HEK293 (cell line): ENCODE measurements at regions not wholly inside any gene's neighbourhood (a gene's known extent, or its start where the extent isn't known, plus 50 kb on each side); places are given as distances from the start of the nearest gene placed in this dataset.

Experiments used
- CTCF ChIA-PET: fragments of 350-600 bp; formaldehyde crosslinking; extraction: SDS; loops from one replicate; lab custom pipeline; 2021; ENCODE audit warnings: antibody characterized with exemption; lab: Yijun Ruan, JAX
- POLR2A ChIA-PET: fragments of 300-600 bp; formaldehyde crosslinking; extraction: SDS; loops from one replicate; lab custom pipeline; 2020; ENCODE audit warnings: antibody characterized with exemption, inconsistent platforms; lab: Yijun Ruan, JAX
- H3K27ac ChIP-seq: fragments of 200-500 bp; sonication (Bioruptor generic); 2 replicates; pipeline ENCODE4 v1.5.1; 2014; ENCODE audit warnings: low read depth, low read length, control low read depth, inconsistent platforms; ENCODE audit errors: extremely low read depth
- H3K36me3 ChIP-seq, 2 experiments: fragments of 200-500 bp in 1 of 2; sonication (Bioruptor generic) in 1 of 2; 1 replicate in 1 of 2; 2 replicates in 1 of 2; pipeline ENCODE4 v1.5.1; 2014 to 2017; ENCODE audit warnings: inconsistent platforms in 2 of 2, low read length in 2 of 2; ENCODE audit not compliant: control insufficient read depth in 2 of 2, insufficient read depth in 1 of 2
- H3K4me1 ChIP-seq: fragments of 200-500 bp; sonication (Bioruptor generic); 2 replicates; pipeline ENCODE4 v1.5.1; 2014; ENCODE audit warnings: mild to moderate bottlenecking, low read length, inconsistent platforms; ENCODE audit not compliant: control insufficient read depth, insufficient read depth
- H3K4me3 ChIP-seq: 2 replicates; pipeline ENCODE4 v1.5.1; 2011; ENCODE audit warnings: low read depth, mild to moderate bottlenecking, control low read depth, low read length, moderate library complexity
- H3K9me3 ChIP-seq: fragments of 200-500 bp; sonication (Bioruptor generic); 2 replicates; pipeline ENCODE4 v1.5.1; 2014; ENCODE audit warnings: low read depth, low read length, inconsistent platforms; ENCODE audit not compliant: control insufficient read depth, insufficient read depth
- BCL11A ChIP-seq: fragments of 450-650 bp; formaldehyde crosslinking; IDR thresholded peaks from 2 replicates; pipeline ENCODE4 v1.5.1; 2016; ENCODE audit warnings: low read depth, missing biosample characterization, missing genetic modification characterization
- EGR2 ChIP-seq: fragments of 450-650 bp; formaldehyde crosslinking; IDR thresholded peaks from 2 replicates; pipeline ENCODE4 v1.5.1; 2016; ENCODE audit warnings: low read depth, missing biosample characterization, missing genetic modification characterization
- SP2 ChIP-seq: fragments of 450-650 bp; formaldehyde crosslinking; IDR thresholded peaks from 2 replicates; pipeline ENCODE4 v1.5.1; 2016; ENCODE audit warnings: missing biosample characterization, missing genetic modification characterization
- TRIM28 ChIP-seq: IDR thresholded peaks from 2 replicates; pipeline ENCODE4 v1.6.1; 2011; ENCODE audit warnings: low read length, control low read depth, borderline replicate concordance
- ZBTB21 ChIP-seq: fragments of 450-650 bp; formaldehyde crosslinking; IDR thresholded peaks from 2 replicates; pipeline ENCODE4 v1.5.1; 2017; ENCODE audit warnings: missing biosample characterization, missing genetic modification characterization
- ZBTB48 ChIP-seq: fragments of 450-650 bp; formaldehyde crosslinking; IDR thresholded peaks from 2 replicates; pipeline ENCODE4 v1.5.1; 2016; ENCODE audit warnings: missing biosample characterization, missing genetic modification characterization
- ZNF23 ChIP-seq: fragments of 450-650 bp; formaldehyde crosslinking; IDR thresholded peaks from 2 replicates; pipeline ENCODE4 v1.5.1; 2016; ENCODE audit warnings: missing biosample characterization, missing genetic modification characterization, borderline replicate concordance
- ZNF24 ChIP-seq: fragments of 450-650 bp; formaldehyde crosslinking; IDR thresholded peaks from 2 replicates; pipeline ENCODE4 v1.5.1; 2016; ENCODE audit warnings: missing biosample characterization, missing genetic modification characterization
- ZNF416 ChIP-seq: fragments of 450-650 bp; formaldehyde crosslinking; IDR thresholded peaks from 2 replicates; pipeline ENCODE4 v1.5.1; 2016; ENCODE audit warnings: missing biosample characterization, missing genetic modification characterization
- ZNF48 ChIP-seq: fragments of 450-650 bp; formaldehyde crosslinking; IDR thresholded peaks from 2 replicates; pipeline ENCODE4 v1.5.1; 2016; ENCODE audit warnings: missing biosample characterization, missing genetic modification characterization
- ZNF501 ChIP-seq: fragments of 450-650 bp; formaldehyde crosslinking; IDR thresholded peaks from 2 replicates; pipeline ENCODE4 v1.5.1; 2016; ENCODE audit warnings: missing biosample characterization, missing genetic modification characterization
- ZNF548 ChIP-seq: fragments of 450-650 bp; formaldehyde crosslinking; IDR thresholded peaks from 2 replicates; pipeline ENCODE4 v1.5.1; 2016; ENCODE audit warnings: missing biosample characterization, missing genetic modification characterization
- ZNF560 ChIP-seq: fragments of 450-650 bp; formaldehyde crosslinking; IDR thresholded peaks from 2 replicates; pipeline ENCODE4 v1.5.1; 2017; ENCODE audit warnings: missing biosample characterization, missing genetic modification characterization, borderline replicate concordance
- ZNF596 ChIP-seq: fragments of 450-650 bp; IDR thresholded peaks from 2 replicates; pipeline ENCODE4 v1.5.0; 2018; ENCODE audit warnings: missing biosample characterization, mild to moderate bottlenecking, missing genetic modification characterization, moderate library complexity
- ZNF785 ChIP-seq: fragments of 450-650 bp; formaldehyde crosslinking; IDR thresholded peaks from 2 replicates; pipeline ENCODE4 v1.5.1; 2016; ENCODE audit warnings: missing biosample characterization, missing genetic modification characterization
- ZSCAN23 ChIP-seq: fragments of 450-650 bp; formaldehyde crosslinking; IDR thresholded peaks from 2 replicates; pipeline ENCODE4 v1.5.1; 2016; ENCODE audit warnings: missing biosample characterization, missing genetic modification characterization
- TF ChIP-seq, protein P1 (sequence below): fragments of 450-650 bp; formaldehyde crosslinking; IDR thresholded peaks from 2 replicates; pipeline ENCODE4; 2016; ENCODE audit warnings: missing biosample characterization, missing genetic modification characterization
- TF ChIP-seq, protein P2 (sequence below): fragments of 450-650 bp; formaldehyde crosslinking; IDR thresholded peaks from 2 replicates; pipeline ENCODE4 v1.5.1; 2016; ENCODE audit warnings: missing biosample characterization, missing genetic modification characterization, borderline replicate concordance
- TF ChIP-seq, protein P3 (sequence below): fragments of 450-650 bp; IDR thresholded peaks from 2 replicates; pipeline ENCODE4 v1.5.1; 2018; ENCODE audit warnings: missing biosample characterization, mild to moderate bottlenecking, missing genetic modification characterization
- TF ChIP-seq, protein P4 (sequence below): fragments of 450-650 bp; formaldehyde crosslinking; IDR thresholded peaks from 2 replicates; pipeline ENCODE4 v1.5.1; 2016; ENCODE audit warnings: missing biosample characterization, missing genetic modification characterization, borderline replicate concordance
- TF ChIP-seq, protein P5 (sequence below): fragments of 450-650 bp; formaldehyde crosslinking; IDR thresholded peaks from 2 replicates; pipeline ENCODE4 v1.5.1; 2016; ENCODE audit warnings: missing biosample characterization, missing genetic modification characterization

DNA sequence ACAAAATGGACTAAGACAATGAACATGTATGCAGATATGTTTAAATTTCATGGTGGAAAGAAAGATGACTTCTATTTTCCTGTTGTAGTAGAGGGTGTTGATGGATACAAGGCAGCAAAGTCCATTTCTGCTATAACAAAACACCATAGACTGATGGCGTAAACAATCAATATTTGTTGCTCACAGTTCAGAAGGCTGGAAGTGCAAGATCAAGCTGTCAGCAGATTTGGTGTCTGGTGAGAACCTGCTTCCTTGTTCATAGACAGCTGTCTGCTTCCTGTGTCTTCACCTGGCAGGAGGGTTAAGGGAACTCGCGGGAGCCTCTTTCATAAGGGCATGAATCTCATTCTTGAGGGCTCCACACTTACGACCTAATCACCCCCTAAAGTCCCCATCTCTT, 83.0 kb upstream of the ELOVL5 start:
- CTCF ChIA-PET, result no interaction called here
- no peak for TF ChIP-seq ZNF785
- no peak for TF ChIP-seq ZNF501 (tag by site-specific recombination)
- no peak for TF ChIP-seq ZNF596 (tag by site-specific recombination)
- TF ChIP-seq EGR2, result no peak
- TF ChIP-seq, protein P1, sequence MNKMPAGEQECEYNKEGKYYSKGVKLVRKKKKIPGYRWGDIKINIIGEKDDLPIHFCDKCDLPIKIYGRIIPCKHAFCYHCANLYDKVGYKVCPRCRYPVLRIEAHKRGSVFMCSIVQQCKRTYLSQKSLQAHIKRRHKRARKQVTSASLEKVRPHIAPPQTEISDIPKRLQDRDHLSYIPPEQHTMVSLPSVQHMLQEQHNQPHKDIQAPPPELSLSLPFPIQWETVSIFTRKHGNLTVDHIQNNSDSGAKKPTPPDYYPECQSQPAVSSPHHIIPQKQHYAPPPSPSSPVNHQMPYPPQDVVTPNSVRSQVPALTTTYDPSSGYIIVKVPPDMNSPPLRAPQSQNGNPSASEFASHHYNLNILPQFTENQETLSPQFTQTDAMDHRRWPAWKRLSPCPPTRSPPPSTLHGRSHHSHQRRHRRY (tag by site-specific recombination), result no peak
- TF ChIP-seq, protein P2, sequence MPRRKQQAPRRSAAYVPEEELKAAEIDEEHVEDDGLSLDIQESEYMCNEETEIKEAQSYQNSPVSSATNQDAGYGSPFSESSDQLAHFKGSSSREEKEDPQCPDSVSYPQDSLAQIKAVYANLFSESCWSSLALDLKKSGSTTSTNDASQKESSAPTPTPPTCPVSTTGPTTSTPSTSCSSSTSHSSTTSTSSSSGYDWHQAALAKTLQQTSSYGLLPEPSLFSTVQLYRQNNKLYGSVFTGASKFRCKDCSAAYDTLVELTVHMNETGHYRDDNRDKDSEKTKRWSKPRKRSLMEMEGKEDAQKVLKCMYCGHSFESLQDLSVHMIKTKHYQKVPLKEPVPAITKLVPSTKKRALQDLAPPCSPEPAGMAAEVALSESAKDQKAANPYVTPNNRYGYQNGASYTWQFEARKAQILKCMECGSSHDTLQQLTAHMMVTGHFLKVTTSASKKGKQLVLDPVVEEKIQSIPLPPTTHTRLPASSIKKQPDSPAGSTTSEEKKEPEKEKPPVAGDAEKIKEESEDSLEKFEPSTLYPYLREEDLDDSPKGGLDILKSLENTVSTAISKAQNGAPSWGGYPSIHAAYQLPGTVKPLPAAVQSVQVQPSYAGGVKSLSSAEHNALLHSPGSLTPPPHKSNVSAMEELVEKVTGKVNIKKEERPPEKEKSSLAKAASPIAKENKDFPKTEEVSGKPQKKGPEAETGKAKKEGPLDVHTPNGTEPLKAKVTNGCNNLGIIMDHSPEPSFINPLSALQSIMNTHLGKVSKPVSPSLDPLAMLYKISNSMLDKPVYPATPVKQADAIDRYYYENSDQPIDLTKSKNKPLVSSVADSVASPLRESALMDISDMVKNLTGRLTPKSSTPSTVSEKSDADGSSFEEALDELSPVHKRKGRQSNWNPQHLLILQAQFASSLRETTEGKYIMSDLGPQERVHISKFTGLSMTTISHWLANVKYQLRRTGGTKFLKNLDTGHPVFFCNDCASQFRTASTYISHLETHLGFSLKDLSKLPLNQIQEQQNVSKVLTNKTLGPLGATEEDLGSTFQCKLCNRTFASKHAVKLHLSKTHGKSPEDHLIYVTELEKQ (tag by site-specific recombination), result no peak
- no peak for TF ChIP-seq ZNF548 (tag by site-specific recombination)
- TF ChIP-seq, protein P3, sequence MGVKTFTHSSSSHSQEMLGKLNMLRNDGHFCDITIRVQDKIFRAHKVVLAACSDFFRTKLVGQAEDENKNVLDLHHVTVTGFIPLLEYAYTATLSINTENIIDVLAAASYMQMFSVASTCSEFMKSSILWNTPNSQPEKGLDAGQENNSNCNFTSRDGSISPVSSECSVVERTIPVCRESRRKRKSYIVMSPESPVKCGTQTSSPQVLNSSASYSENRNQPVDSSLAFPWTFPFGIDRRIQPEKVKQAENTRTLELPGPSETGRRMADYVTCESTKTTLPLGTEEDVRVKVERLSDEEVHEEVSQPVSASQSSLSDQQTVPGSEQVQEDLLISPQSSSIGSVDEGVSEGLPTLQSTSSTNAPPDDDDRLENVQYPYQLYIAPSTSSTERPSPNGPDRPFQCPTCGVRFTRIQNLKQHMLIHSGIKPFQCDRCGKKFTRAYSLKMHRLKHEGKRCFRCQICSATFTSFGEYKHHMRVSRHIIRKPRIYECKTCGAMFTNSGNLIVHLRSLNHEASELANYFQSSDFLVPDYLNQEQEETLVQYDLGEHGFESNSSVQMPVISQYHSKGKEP (tag by site-specific recombination), result no peak
- TF ChIP-seq TRIM28, result no peak
- TF ChIP-seq ZBTB21 (tag by site-specific recombination), result no peak
- TF ChIP-seq, protein P4, sequence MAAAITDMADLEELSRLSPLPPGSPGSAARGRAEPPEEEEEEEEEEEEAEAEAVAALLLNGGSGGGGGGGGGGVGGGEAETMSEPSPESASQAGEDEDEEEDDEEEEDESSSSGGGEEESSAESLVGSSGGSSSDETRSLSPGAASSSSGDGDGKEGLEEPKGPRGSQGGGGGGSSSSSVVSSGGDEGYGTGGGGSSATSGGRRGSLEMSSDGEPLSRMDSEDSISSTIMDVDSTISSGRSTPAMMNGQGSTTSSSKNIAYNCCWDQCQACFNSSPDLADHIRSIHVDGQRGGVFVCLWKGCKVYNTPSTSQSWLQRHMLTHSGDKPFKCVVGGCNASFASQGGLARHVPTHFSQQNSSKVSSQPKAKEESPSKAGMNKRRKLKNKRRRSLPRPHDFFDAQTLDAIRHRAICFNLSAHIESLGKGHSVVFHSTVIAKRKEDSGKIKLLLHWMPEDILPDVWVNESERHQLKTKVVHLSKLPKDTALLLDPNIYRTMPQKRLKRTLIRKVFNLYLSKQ (tag by site-specific recombination), result no peak
- TF ChIP-seq ZNF24 (tag by site-specific recombination), result no peak
- TF ChIP-seq ZSCAN23 (tag by site-specific recombination), result no peak
- no peak overlapping the region for H3K4me3 ChIP-seq
- H3K9me3 ChIP-seq, result no peaks in the 10 kb centered on the region
- no peak overlapping the region for H3K27ac ChIP-seq
- POLR2A ChIA-PET, result no interaction called here
- no peaks in the 10 kb centered on the region for H3K4me1 ChIP-seq
- H3K36me3 ChIP-seq, result no peaks in the 10 kb centered on the region

DNA sequence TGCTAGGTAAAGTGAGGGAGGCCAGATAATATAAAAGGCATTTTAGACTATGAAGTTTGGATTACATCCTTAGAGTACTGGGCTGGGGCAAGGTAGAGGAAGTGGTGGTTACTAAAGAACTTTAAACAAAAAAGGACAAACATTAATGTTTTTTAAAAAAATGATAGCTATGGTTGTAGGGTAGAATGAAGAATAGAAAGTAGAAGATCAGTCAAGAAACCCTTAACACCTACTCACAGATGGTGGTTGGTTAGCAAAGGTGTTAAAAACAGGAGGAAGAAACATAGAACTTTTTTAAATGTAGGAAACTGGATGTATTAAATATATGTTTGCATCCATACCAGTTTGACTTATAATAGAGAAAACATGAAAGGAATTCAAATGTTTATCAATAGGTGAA, 80.7 kb upstream of the ELOVL5 start:
- no peak overlapping the region for H3K4me3 ChIP-seq
- H3K9me3 ChIP-seq, result no peaks in the 10 kb centered on the region
- H3K4me1 ChIP-seq, result no peaks in the 10 kb centered on the region
- ChIA-PET CTCF (interaction anchor here (0.6 to 1.7 kb wide), 7 partner anchors 18 to 766 kb away, joined by 3 to 9 read pairs (median 4); no protein-coding TSS in a partner anchor), POLR2A (no interaction called here)
- TF ChIP-seq ZBTB48, result no peak
- H3K36me3 ChIP-seq, result no peaks in the 10 kb centered on the region
- H3K27ac ChIP-seq, result no peak overlapping the region

DNA sequence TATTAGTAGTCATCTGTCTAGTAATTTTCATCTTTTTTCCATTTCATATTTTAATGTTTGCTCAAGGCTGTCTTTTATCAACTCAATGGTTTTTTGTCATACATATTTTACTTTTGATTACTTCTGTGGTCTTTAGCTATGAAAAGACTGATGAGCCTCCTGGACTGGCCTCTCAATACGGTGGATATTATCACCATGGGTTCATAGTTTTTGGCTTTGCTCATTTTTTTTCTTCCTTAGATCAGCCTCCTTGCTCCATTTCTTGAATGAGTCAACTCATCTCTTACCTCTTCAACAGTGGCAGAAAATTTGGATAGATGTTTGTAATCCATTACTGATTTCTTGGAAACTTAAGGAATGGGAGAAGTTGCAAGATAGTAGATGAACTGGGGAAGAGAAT, 80.1 kb upstream of the ELOVL5 start:
- no peaks in the 10 kb centered on the region for H3K4me1 ChIP-seq
- H3K27ac ChIP-seq, result no peak overlapping the region
- no peaks in the 10 kb centered on the region for H3K9me3 ChIP-seq
- CTCF ChIA-PET, result interaction anchor here (0.5 to 3.4 kb wide), 7 partner anchors 9 to 765 kb away, joined by 3 to 19 read pairs (median 4); no protein-coding TSS in a partner anchor
- H3K4me3 ChIP-seq, result no peak overlapping the region
- H3K36me3 ChIP-seq, result no peaks in the 10 kb centered on the region
- POLR2A ChIA-PET, result no interaction called here
- TF ChIP-seq ZNF416 (tag by site-specific recombination) (no peak), EGR2 (no peak), BCL11A (tag by site-specific recombination) (no peak), ZNF560 (tag by site-specific recombination) (no peak), SP2 (no peak), ZNF48 (tag by site-specific recombination) (no peak), ZNF23 (tag by site-specific recombination) (no peak)
- TF ChIP-seq, protein P5, sequence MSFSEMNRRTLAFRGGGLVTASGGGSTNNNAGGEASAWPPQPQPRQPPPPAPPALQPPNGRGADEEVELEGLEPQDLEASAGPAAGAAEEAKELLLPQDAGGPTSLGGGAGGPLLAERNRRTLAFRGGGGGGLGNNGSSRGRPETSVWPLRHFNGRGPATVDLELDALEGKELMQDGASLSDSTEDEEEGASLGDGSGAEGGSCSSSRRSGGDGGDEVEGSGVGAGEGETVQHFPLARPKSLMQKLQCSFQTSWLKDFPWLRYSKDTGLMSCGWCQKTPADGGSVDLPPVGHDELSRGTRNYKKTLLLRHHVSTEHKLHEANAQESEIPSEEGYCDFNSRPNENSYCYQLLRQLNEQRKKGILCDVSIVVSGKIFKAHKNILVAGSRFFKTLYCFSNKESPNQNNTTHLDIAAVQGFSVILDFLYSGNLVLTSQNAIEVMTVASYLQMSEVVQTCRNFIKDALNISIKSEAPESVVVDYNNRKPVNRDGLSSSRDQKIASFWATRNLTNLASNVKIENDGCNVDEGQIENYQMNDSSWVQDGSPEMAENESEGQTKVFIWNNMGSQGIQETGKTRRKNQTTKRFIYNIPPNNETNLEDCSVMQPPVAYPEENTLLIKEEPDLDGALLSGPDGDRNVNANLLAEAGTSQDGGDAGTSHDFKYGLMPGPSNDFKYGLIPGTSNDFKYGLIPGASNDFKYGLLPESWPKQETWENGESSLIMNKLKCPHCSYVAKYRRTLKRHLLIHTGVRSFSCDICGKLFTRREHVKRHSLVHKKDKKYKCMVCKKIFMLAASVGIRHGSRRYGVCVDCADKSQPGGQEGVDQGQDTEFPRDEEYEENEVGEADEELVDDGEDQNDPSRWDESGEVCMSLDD, result no peak
